WTC11 (cell line): ENCODE measurements at regions not wholly inside any gene's neighbourhood (a gene's known extent, or its start where the extent isn't known, plus 50 kb on each side); places are given as distances from the start of the nearest gene placed in this dataset.

Source experiments
- ATAC-seq: fragments of 200-7000 bp; cut with Tn5 transposase; 2 replicates; pipeline ENCODE4 v1.10.0; 2021; ENCODE audit warnings: mild to moderate bottlenecking, moderate library complexity
- CTCF ChIA-PET: fragments of 300-600 bp; sonication (Branson Sonifier 250); formaldehyde crosslinking; loops from one replicate; lab custom pipeline; 2021; ENCODE audit warnings: antibody characterized with exemption; lab: Charles Lee
- POLR2A ChIA-PET: fragments of 350-600 bp; sonication (Branson Sonifier 250); formaldehyde crosslinking; loops from one replicate; lab custom pipeline; 2021; ENCODE audit warnings: antibody characterized with exemption; lab: Charles Lee
- DNase-seq: peaks from one replicate; pipeline ENCODE4 v3.0.0; 2021; ENCODE audit warnings: low spot score
- H3K27ac Mint-ChIP-seq: 2 replicates; pipeline ENCODE4 v1.8.0; 2021; ENCODE audit warnings: mixed read lengths
- H3K27me3 Mint-ChIP-seq: 2 replicates; pipeline ENCODE4 v1.8.0; 2021; ENCODE audit warnings: low read depth, mild to moderate bottlenecking, moderate library complexity, mixed read lengths
- H3K36me3 Mint-ChIP-seq: 2 replicates; pipeline ENCODE4 v1.8.0; 2021; ENCODE audit warnings: mixed read lengths
- H3K4me1 Mint-ChIP-seq: 2 replicates; pipeline ENCODE4 v1.8.0; 2022; ENCODE audit warnings: mixed read lengths
- H3K4me3 Mint-ChIP-seq: 2 replicates; pipeline ENCODE4 v1.8.0; 2021; ENCODE audit warnings: mild to moderate bottlenecking, moderate library complexity, mixed read lengths
- H3K9me3 Mint-ChIP-seq: 2 replicates; pipeline ENCODE4 v1.8.0; 2021; ENCODE audit warnings: mixed read lengths
- AFF4 ChIP-seq: sonication (generic); formaldehyde crosslinking; IDR thresholded peaks from 2 replicates; pipeline ENCODE4 v1.8.1; 2023; ENCODE audit warnings: mild to moderate bottlenecking, missing genetic modification reagents, borderline replicate concordance
- ATF1 ChIP-seq: sonication (generic); formaldehyde crosslinking; IDR thresholded peaks from 2 replicates; pipeline ENCODE4 v1.8.1; 2023; ENCODE audit warnings: mild to moderate bottlenecking, moderate library complexity, missing genetic modification reagents
- CREB1 ChIP-seq: sonication (generic); formaldehyde crosslinking; IDR thresholded peaks from 2 replicates; pipeline ENCODE4 v1.8.0; 2023; ENCODE audit warnings: mild to moderate bottlenecking, missing genetic modification reagents
- FOXP4 ChIP-seq: sonication (generic); formaldehyde crosslinking; IDR thresholded peaks from 2 replicates; pipeline ENCODE4 v1.8.0; 2022; ENCODE audit warnings: mild to moderate bottlenecking, missing genetic modification reagents
- GABPB1 ChIP-seq: sonication (generic); formaldehyde crosslinking; IDR thresholded peaks from 2 replicates; pipeline ENCODE4 v1.8.1; 2023; ENCODE audit warnings: mild to moderate bottlenecking, missing genetic modification reagents
- GRHL2 ChIP-seq: fragments of 250-450 bp; sonication (Bioruptor Pico); IDR thresholded peaks from 2 replicates; pipeline ENCODE4 v1.8.0; 2022; ENCODE audit warnings: mild to moderate bottlenecking, moderate library complexity; ENCODE audit not compliant: insufficient replicate concordance, severe bottlenecking
- HMGA2 ChIP-seq: fragments of 250-450 bp; sonication (Bioruptor Pico); IDR thresholded peaks from 2 replicates; pipeline ENCODE4 v1.4.0; 2021; ENCODE audit warnings: mild to moderate bottlenecking, moderate library complexity
- IRF1 ChIP-seq: sonication (generic); formaldehyde crosslinking; IDR thresholded peaks from 2 replicates; pipeline ENCODE4 v1.8.0; 2023; ENCODE audit warnings: missing genetic modification reagents
- IRF2 ChIP-seq: sonication (generic); formaldehyde crosslinking; IDR thresholded peaks from 2 replicates; pipeline ENCODE4 v1.8.0; 2022; ENCODE audit warnings: low read depth, missing genetic modification reagents, borderline replicate concordance
- MXD4 ChIP-seq: fragments of 250-450 bp; sonication (Bioruptor Pico); IDR thresholded peaks from 2 replicates; pipeline ENCODE4 v1.8.0; 2021; ENCODE audit warnings: mild to moderate bottlenecking, moderate library complexity, borderline replicate concordance
- NFYB ChIP-seq: sonication (generic); formaldehyde crosslinking; conservative IDR thresholded peaks from 2 replicates; pipeline ENCODE4 v1.8.0; 2022; ENCODE audit warnings: low read depth, missing genetic modification reagents
- NR3C1 ChIP-seq: sonication (generic); formaldehyde crosslinking; conservative IDR thresholded peaks from 2 replicates; pipeline ENCODE4 v1.8.1; 2023; ENCODE audit warnings: low read depth, mild to moderate bottlenecking, missing genetic modification reagents
- PRRX2 ChIP-seq: fragments of 250-450 bp; sonication (Bioruptor Pico); IDR thresholded peaks from 2 replicates; pipeline ENCODE4 v1.8.0; 2021; ENCODE audit warnings: mild to moderate bottlenecking
- SMAD3 ChIP-seq: sonication (generic); formaldehyde crosslinking; IDR thresholded peaks from 2 replicates; pipeline ENCODE4 v1.8.0; 2022; ENCODE audit warnings: missing genetic modification reagents, mild to moderate bottlenecking, borderline replicate concordance
- SP1 ChIP-seq: sonication (generic); formaldehyde crosslinking; conservative IDR thresholded peaks from 2 replicates; pipeline ENCODE4 v1.8.1; 2022; ENCODE audit warnings: missing genetic modification reagents
- ZNF219 ChIP-seq: sonication (generic); formaldehyde crosslinking; IDR thresholded peaks from 2 replicates; pipeline ENCODE4 v1.8.0; 2023; ENCODE audit warnings: missing genetic modification reagents, mild to moderate bottlenecking, borderline replicate concordance
- ZNF232 ChIP-seq: sonication (generic); formaldehyde crosslinking; IDR thresholded peaks from 2 replicates; pipeline ENCODE4 v1.8.0; 2022; ENCODE audit warnings: mild to moderate bottlenecking, missing genetic modification reagents
- ZNF281 ChIP-seq: sonication (generic); formaldehyde crosslinking; IDR thresholded peaks from 2 replicates; pipeline ENCODE4 v1.8.0; 2023; ENCODE audit warnings: mild to moderate bottlenecking, missing genetic modification reagents
- ZNF317 ChIP-seq: sonication (generic); formaldehyde crosslinking; IDR thresholded peaks from 2 replicates; pipeline ENCODE4 v1.8.1; 2023; ENCODE audit warnings: low read depth, mild to moderate bottlenecking, moderate library complexity, missing genetic modification reagents, borderline replicate concordance
- TF ChIP-seq, protein P1 (sequence below): fragments of 250-450 bp; sonication (Bioruptor Pico); IDR thresholded peaks from 2 replicates; pipeline ENCODE4 v1.9.0; 2021; ENCODE audit warnings: mild to moderate bottlenecking
- TF ChIP-seq, protein P2 (sequence below): fragments of 200-600 bp; IDR thresholded peaks from 2 replicates; pipeline ENCODE4 v1.8.0; 2022; ENCODE audit warnings: antibody characterized with exemption
- TF ChIP-seq, protein P3 (sequence below): fragments of 250-450 bp; sonication (Bioruptor Pico); IDR thresholded peaks from 2 replicates; pipeline ENCODE4 v1.9.0; 2021; ENCODE audit warnings: moderate library complexity, mild to moderate bottlenecking, inconsistent platforms, borderline replicate concordance

GRCh38 chr4:178812866-178813265 lies 1370.6 kb upstream of the AGA start (continued):
- TF ChIP-seq, protein P1, sequence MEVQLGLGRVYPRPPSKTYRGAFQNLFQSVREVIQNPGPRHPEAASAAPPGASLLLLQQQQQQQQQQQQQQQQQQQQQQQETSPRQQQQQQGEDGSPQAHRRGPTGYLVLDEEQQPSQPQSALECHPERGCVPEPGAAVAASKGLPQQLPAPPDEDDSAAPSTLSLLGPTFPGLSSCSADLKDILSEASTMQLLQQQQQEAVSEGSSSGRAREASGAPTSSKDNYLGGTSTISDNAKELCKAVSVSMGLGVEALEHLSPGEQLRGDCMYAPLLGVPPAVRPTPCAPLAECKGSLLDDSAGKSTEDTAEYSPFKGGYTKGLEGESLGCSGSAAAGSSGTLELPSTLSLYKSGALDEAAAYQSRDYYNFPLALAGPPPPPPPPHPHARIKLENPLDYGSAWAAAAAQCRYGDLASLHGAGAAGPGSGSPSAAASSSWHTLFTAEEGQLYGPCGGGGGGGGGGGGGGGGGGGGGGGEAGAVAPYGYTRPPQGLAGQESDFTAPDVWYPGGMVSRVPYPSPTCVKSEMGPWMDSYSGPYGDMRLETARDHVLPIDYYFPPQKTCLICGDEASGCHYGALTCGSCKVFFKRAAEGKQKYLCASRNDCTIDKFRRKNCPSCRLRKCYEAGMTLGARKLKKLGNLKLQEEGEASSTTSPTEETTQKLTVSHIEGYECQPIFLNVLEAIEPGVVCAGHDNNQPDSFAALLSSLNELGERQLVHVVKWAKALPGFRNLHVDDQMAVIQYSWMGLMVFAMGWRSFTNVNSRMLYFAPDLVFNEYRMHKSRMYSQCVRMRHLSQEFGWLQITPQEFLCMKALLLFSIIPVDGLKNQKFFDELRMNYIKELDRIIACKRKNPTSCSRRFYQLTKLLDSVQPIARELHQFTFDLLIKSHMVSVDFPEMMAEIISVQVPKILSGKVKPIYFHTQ (CRISPR knock-in tag): no peak
- no peak for TF ChIP-seq CREB1 (CRISPR knock-in tag)

DNA sequence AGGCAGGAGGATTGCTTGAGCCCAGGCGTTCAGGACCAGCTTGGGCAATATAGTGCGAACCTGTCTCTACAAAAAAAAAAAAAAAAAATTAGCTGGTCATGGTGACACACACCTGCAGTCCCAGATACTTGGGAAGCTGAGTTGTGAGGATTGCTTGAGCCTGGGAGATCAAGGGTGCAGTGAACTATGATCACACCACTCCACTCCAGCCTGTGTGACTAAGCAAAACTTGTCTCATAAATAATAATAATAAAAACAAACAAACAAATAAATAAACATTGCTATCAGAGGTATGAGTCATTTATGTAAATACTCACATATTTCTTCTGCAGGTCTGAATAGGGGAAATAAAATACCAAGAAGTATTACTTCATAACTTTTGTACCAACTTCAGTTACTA lies 1372.7 kb upstream of the AGA start:
- DNase-seq (no peak), ATAC-seq (no peak)
- peaks cover 1% of the 10 kb centered on the region for H3K9me3 Mint-ChIP-seq
- H3K4me1 Mint-ChIP-seq: no peaks in the 10 kb centered on the region
- CTCF ChIA-PET: no interaction called here
- H3K4me3 Mint-ChIP-seq: no peak overlapping the region
- TF ChIP-seq, protein P2, sequence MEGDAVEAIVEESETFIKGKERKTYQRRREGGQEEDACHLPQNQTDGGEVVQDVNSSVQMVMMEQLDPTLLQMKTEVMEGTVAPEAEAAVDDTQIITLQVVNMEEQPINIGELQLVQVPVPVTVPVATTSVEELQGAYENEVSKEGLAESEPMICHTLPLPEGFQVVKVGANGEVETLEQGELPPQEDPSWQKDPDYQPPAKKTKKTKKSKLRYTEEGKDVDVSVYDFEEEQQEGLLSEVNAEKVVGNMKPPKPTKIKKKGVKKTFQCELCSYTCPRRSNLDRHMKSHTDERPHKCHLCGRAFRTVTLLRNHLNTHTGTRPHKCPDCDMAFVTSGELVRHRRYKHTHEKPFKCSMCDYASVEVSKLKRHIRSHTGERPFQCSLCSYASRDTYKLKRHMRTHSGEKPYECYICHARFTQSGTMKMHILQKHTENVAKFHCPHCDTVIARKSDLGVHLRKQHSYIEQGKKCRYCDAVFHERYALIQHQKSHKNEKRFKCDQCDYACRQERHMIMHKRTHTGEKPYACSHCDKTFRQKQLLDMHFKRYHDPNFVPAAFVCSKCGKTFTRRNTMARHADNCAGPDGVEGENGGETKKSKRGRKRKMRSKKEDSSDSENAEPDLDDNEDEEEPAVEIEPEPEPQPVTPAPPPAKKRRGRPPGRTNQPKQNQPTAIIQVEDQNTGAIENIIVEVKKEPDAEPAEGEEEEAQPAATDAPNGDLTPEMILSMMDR: no peak
- TF ChIP-seq ZNF317 (CRISPR knock-in tag): no peak
- no peak for TF ChIP-seq ZNF219 (CRISPR knock-in tag)
- no peak for TF ChIP-seq AFF4 (CRISPR knock-in tag)
- TF ChIP-seq, protein P3, sequence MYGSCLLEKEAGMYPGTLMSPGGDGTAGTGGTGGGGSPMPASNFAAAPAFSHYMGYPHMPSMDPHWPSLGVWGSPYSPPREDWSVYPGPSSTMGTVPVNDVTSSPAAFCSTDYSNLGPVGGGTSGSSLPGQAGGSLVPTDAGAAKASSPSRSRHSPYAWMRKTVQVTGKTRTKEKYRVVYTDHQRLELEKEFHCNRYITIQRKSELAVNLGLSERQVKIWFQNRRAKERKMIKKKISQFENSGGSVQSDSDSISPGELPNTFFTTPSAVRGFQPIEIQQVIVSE: no peak
- no peak for TF ChIP-seq FOXP4 (CRISPR knock-in tag)
- no peak for TF ChIP-seq ZNF281 (CRISPR knock-in tag)
- no peak for TF ChIP-seq SMAD3 (CRISPR knock-in tag)
- TF ChIP-seq NR3C1 (CRISPR knock-in tag): no peak
- TF ChIP-seq HMGA2: no peak
- no peak for TF ChIP-seq ATF1 (CRISPR knock-in tag)
- no peak for TF ChIP-seq PRRX2 (CRISPR knock-in tag)
- TF ChIP-seq ZNF232 (CRISPR knock-in tag): no peak
- no peak for TF ChIP-seq NFYB (CRISPR knock-in tag)
- TF ChIP-seq IRF1 (CRISPR knock-in tag): no peak
- TF ChIP-seq GRHL2: no peak
- TF ChIP-seq MXD4 (CRISPR knock-in tag): no peak
- TF ChIP-seq IRF2 (CRISPR knock-in tag): no peak
- no peak for TF ChIP-seq SP1 (CRISPR knock-in tag)
- TF ChIP-seq GABPB1: no peak
- H3K27ac Mint-ChIP-seq: no peak overlapping the region
- H3K36me3 Mint-ChIP-seq: no peaks in the 10 kb centered on the region
- H3K27me3 Mint-ChIP-seq: no peaks in the 10 kb centered on the region
- POLR2A ChIA-PET: no interaction called here
